GM12891 (cell line): ENCODE measurements at regions not wholly inside any gene's neighbourhood (a gene's known extent, or its start where the extent isn't known, plus 50 kb on each side); places are given as distances from the start of the nearest gene placed in this dataset.

Experiments
- POLR2A ChIP-seq: IDR thresholded peaks from 2 replicates; pipeline ENCODE4 v1.6.1; 2011; ENCODE audit warnings: low read depth, low read length, control low read depth
- POLR2AphosphoS5 ChIP-seq: IDR thresholded peaks from 2 replicates; pipeline ENCODE4 v1.6.1; 2011; ENCODE audit warnings: low read depth, low read length, control low read depth
- TAF1 ChIP-seq: IDR thresholded peaks from 2 replicates; pipeline ENCODE4 v1.6.1; 2011; ENCODE audit warnings: low read depth, low read length, control low read depth

- TF ChIP-seq TAF1 = no peak
- no peak for TF ChIP-seq POLR2A
- TF ChIP-seq POLR2AphosphoS5 = no peak
These were observed 314.4 kb downstream of the PMP22 start for GRCh38 chr17:14950686-14951085.
